ENCODE measurements at regions not wholly inside any gene's neighbourhood (a gene's known extent, or its start where the extent isn't known, plus 50 kb on each side); places are given as distances from the start of the nearest gene placed in this dataset.
"Not testable (repeated sequence)": the region's sequence is repeated elsewhere in the genome, so short reads cannot be mapped to it uniquely, and the experiment has no call there.

- DNase-seq (ENCODE audit: low spot score) = not testable (repeated sequence)
Observed at GRCh38 chr12:88828537-88828936, 248.3 kb upstream of the KITLG start.

GRCh38 chr12:88820012-88820411 is 239.7 kb upstream of the KITLG start:
- no peak for DNase-seq (ENCODE audit: low spot score)

GRCh38 chr12:88816201-88816600 is 235.9 kb upstream of the KITLG start:
- no peak for DNase-seq (ENCODE audit: low spot score)

GRCh38 chr12:88814779-88815178 is 234.5 kb upstream of the KITLG start:
- DNase-seq (ENCODE audit: low spot score) = no peak

GRCh38 chr12:88812610-88813009 is 232.3 kb upstream of the KITLG start:
- DNase-seq (ENCODE audit: low spot score) = no peak

- no peak for DNase-seq (ENCODE audit: low spot score)
Observed at GRCh38 chr12:88810806-88811205, 230.5 kb upstream of the KITLG start.

- DNase-seq (ENCODE audit: low spot score) = not testable (repeated sequence)
Observed at GRCh38 chr12:88809841-88810240, 229.6 kb upstream of the KITLG start.

- no peak for DNase-seq (ENCODE audit: low spot score)
Observed at GRCh38 chr12:88805692-88806091, 225.4 kb upstream of the KITLG start.

GRCh38 chr12:88805286-88805685 is 225.0 kb upstream of the KITLG start:
- DNase-seq (ENCODE audit: low spot score) = no peak

GRCh38 chr12:88802096-88802706 is 221.9 kb upstream of the KITLG start:
- no peak for DNase-seq (ENCODE audit: low spot score)

GRCh38 chr12:88801227-88802095 is 221.2 kb upstream of the KITLG start:
- no peak for DNase-seq (ENCODE audit: low spot score)

GRCh38 chr12:88793096-88793495 is 212.8 kb upstream of the KITLG start:
- DNase-seq (ENCODE audit: low spot score) = no peak

GRCh38 chr12:88790231-88790630 is 210.0 kb upstream of the KITLG start:
- DNase-seq (ENCODE audit: low spot score) = no peak

- no peak for DNase-seq (ENCODE audit: low spot score)
Observed at GRCh38 chr12:88784166-88784565, 203.9 kb upstream of the KITLG start.

GRCh38 chr12:88782351-88782750 is 202.1 kb upstream of the KITLG start:
- DNase-seq (ENCODE audit: low spot score) = no peak

GRCh38 chr12:88781909-88782308 is 201.6 kb upstream of the KITLG start:
- no peak for DNase-seq (ENCODE audit: low spot score)

GRCh38 chr12:88778064-88778463 is 197.8 kb upstream of the KITLG start:
- no peak for DNase-seq (ENCODE audit: low spot score)

- no peak for DNase-seq (ENCODE audit: low spot score)
Observed at GRCh38 chr12:88775742-88776151, 195.5 kb upstream of the KITLG start.

GRCh38 chr12:88767699-88768098 is 187.4 kb upstream of the KITLG start:
- DNase-seq (ENCODE audit: low spot score) = no peak

- no peak for DNase-seq (ENCODE audit: low spot score)
Observed at GRCh38 chr12:88764781-88765480, 184.7 kb upstream of the KITLG start.

- no peak for DNase-seq (ENCODE audit: low spot score)
Observed at GRCh38 chr12:88763536-88764100, 183.3 kb upstream of the KITLG start.

- DNase-seq (ENCODE audit: low spot score) = no peak
Observed at GRCh38 chr12:88758176-88758575, 177.9 kb upstream of the KITLG start.

- DNase-seq (ENCODE audit: low spot score) = no peak
Observed at GRCh38 chr12:88756917-88757316, 176.6 kb upstream of the KITLG start.
